H1 (cell line): ENCODE measurements at regions not wholly inside any gene's neighbourhood (a gene's known extent, or its start where the extent isn't known, plus 50 kb on each side); places are given as distances from the start of the nearest gene placed in this dataset.

Experiments
- CTCF ChIA-PET: fragments of 300-600 bp; sonication (Branson Sonifier 250); formaldehyde crosslinking; loops from one replicate; lab custom pipeline; 2021; ENCODE audit not compliant: partially characterized antibody; lab: Charles Lee
- POLR2A ChIA-PET: fragments of 300-600 bp; sonication (Branson Sonifier 250); formaldehyde crosslinking; loops from one replicate; lab custom pipeline; 2021; ENCODE audit warnings: inconsistent platforms; ENCODE audit not compliant: partially characterized antibody; lab: Charles Lee
- DNase-seq, 2 experiments: peaks; one replicate each; pipeline versions ENCODE4 v3.0.0 to v3.0.0-alpha.2; 2010 to 2022; ENCODE audit warnings: low spot score in 2 of 2, low read depth in 1 of 2, mixed read lengths in 1 of 2
- FAIRE-seq: peaks from 2 replicates; lab custom pipeline; 2011; peaks lifted over from hg19 to GRCh38; lab: Jason Lieb, UNC
- H2AFZ ChIP-seq: 2 replicates; pipeline ENCODE4 v1.8.1; 2012; ENCODE audit warnings: low read length, inconsistent platforms
- H2AK5ac ChIP-seq: 2 replicates; pipeline ENCODE4 v1.6.1; 2013; ENCODE audit warnings: low read depth, low read length
- H2BK120ac ChIP-seq: replicated peaks from 2 replicates; pipeline ENCODE3; 2013; ENCODE audit warnings: low read depth, low read length, inconsistent platforms
- H2BK12ac ChIP-seq: 2 replicates; pipeline ENCODE4 v1.6.1; 2013; ENCODE audit warnings: low read depth, low read length
- H2BK15ac ChIP-seq: 2 replicates; pipeline ENCODE4 v1.6.1; 2013; ENCODE audit warnings: low read length
- H2BK20ac ChIP-seq: 2 replicates; pipeline ENCODE4 v1.6.1; 2013; ENCODE audit warnings: low read length
- H2BK5ac ChIP-seq: 2 replicates; pipeline ENCODE4 v1.6.1; 2013; ENCODE audit warnings: low read depth, low read length
- H3K14ac ChIP-seq: 2 replicates; pipeline ENCODE4 v1.6.1; 2013; ENCODE audit warnings: inconsistent platforms; ENCODE audit not compliant: insufficient read length
- H3K18ac ChIP-seq: 2 replicates; pipeline ENCODE4 v1.6.1; 2013; ENCODE audit warnings: low read length; ENCODE audit errors: extremely low read depth
- H3K23ac ChIP-seq: 2 replicates; pipeline ENCODE4 v1.6.1; 2013; ENCODE audit warnings: inconsistent platforms; ENCODE audit not compliant: insufficient read length
- H3K23me2 ChIP-seq: 2 replicates; pipeline ENCODE4 v1.6.1; 2013; ENCODE audit warnings: low read depth, low read length
- H3K27ac ChIP-seq: 2 replicates; pipeline ENCODE4 v1.6.1; 2011; ENCODE audit warnings: low read depth, low read length, inconsistent platforms
- H3K27me3 ChIP-seq, 4 experiments: replicated peaks in 1 of 4; 1 replicate in 1 of 4; 2 replicates in 3 of 4; pipeline versions ENCODE4 v1.6.1 to v1.8.1; 2011 to 2013; ENCODE audit warnings: low read length in 3 of 4, mild to moderate bottlenecking in 3 of 4, inconsistent platforms in 2 of 4, mixed read lengths in 2 of 4, moderate library complexity in 1 of 4; ENCODE audit not compliant: control insufficient read depth in 3 of 4, insufficient read depth in 3 of 4; ENCODE audit errors: extremely low read depth in 1 of 4
- H3K36me3 ChIP-seq, 4 experiments: 2 replicates each; pipeline versions ENCODE4 v1.6.1 to v1.8.1; 2011 to 2013; ENCODE audit warnings: mild to moderate bottlenecking in 4 of 4, low read length in 3 of 4, moderate library complexity in 2 of 4, control low read depth in 1 of 4, inconsistent platforms in 1 of 4; ENCODE audit not compliant: insufficient read depth in 4 of 4, control insufficient read depth in 2 of 4
- H3K4ac ChIP-seq: replicated peaks from 2 replicates; pipeline ENCODE3; 2013; ENCODE audit warnings: low read length, low read depth, mixed read lengths, inconsistent platforms; ENCODE audit not compliant: insufficient read length
- H3K4me1 ChIP-seq, 4 experiments: replicated peaks in 1 of 4; 1 replicate in 1 of 4; 2 replicates in 3 of 4; pipeline versions ENCODE4 v1.6.1 to v1.8.1; 2011 to 2013; ENCODE audit warnings: low read length in 3 of 4, inconsistent platforms in 2 of 4, mixed read lengths in 1 of 4; ENCODE audit not compliant: insufficient read depth in 4 of 4, control insufficient read depth in 3 of 4
- H3K4me2 ChIP-seq, 2 experiments: 2 replicates each; pipeline versions ENCODE4 v1.6.1 to v1.8.1; 2011 to 2013; ENCODE audit warnings: low read depth in 2 of 2, low read length in 2 of 2, control low read depth in 1 of 2, inconsistent platforms in 1 of 2, mild to moderate bottlenecking in 1 of 2; ENCODE audit not compliant: insufficient read depth in 1 of 2
- H3K4me3 ChIP-seq, 4 experiments: fragments of 200-600, 300-600 bp in 1 of 4; sonication (generic), shearing (Covaris generic), sonication (Bioruptor Twin) in 1 of 4; 2 replicates each; pipeline versions ENCODE4 v1.5.1 to v1.8.1; 2011 to 2016; ENCODE audit warnings: low read length in 4 of 4, low read depth in 3 of 4, control low read depth in 2 of 4, inconsistent platforms in 2 of 4, mild to moderate bottlenecking in 2 of 4, mixed read lengths in 1 of 4, moderate library complexity in 1 of 4; ENCODE audit not compliant: insufficient read depth in 2 of 4; ENCODE audit errors: extremely low read depth in 1 of 4
- H3K56ac ChIP-seq: replicated peaks from 2 replicates; pipeline ENCODE3; 2013; ENCODE audit warnings: low read depth, mild to moderate bottlenecking, mixed read lengths, low read length, inconsistent platforms; ENCODE audit not compliant: insufficient read length
- H3K79me1 ChIP-seq: 2 replicates; pipeline ENCODE4 v1.6.1; 2013; ENCODE audit warnings: low read depth, low read length, control low read depth
- H3K79me2 ChIP-seq, 2 experiments: 2 replicates each; pipeline versions ENCODE4 v1.6.1 to v1.8.1; 2012 to 2013; ENCODE audit warnings: low read length in 2 of 2, mild to moderate bottlenecking in 2 of 2, inconsistent platforms in 1 of 2; ENCODE audit not compliant: insufficient read depth in 2 of 2, control insufficient read depth in 1 of 2
- H3K9ac ChIP-seq, 4 experiments: replicated peaks in 1 of 4; 1 replicate in 1 of 4; 2 replicates in 3 of 4; pipeline versions ENCODE4 v1.6.1 to v1.8.1; 2011 to 2013; ENCODE audit warnings: low read depth in 3 of 4, low read length in 3 of 4, control low read depth in 2 of 4, mild to moderate bottlenecking in 2 of 4, moderate library complexity in 2 of 4, inconsistent platforms in 1 of 4; ENCODE audit errors: extremely low read depth in 1 of 4
- H3K9me3 ChIP-seq, 2 experiments: 2 replicates each; pipeline versions ENCODE4 v1.6.1 to v1.8.1; 2012 to 2013; ENCODE audit warnings: mild to moderate bottlenecking in 2 of 2, moderate library complexity in 2 of 2, control low read depth in 1 of 2, inconsistent platforms in 1 of 2, low read depth in 1 of 2, low read length in 1 of 2, mixed read lengths in 1 of 2; ENCODE audit not compliant: insufficient read depth in 2 of 2
- H4K20me1 ChIP-seq, 2 experiments: replicated peaks in 1 of 2; 2 replicates each; pipeline versions ENCODE3 to v1.8.1; 2011 to 2013; ENCODE audit warnings: inconsistent platforms in 2 of 2, low read length in 2 of 2, mild to moderate bottlenecking in 1 of 2; ENCODE audit not compliant: insufficient read depth in 2 of 2, control insufficient read depth in 1 of 2
- H4K5ac ChIP-seq: 2 replicates; pipeline ENCODE4 v1.6.1; 2013; ENCODE audit warnings: low read length, low read depth, mixed read lengths, inconsistent platforms; ENCODE audit not compliant: insufficient read length
- H4K8ac ChIP-seq: 2 replicates; pipeline ENCODE4 v1.8.0; 2013; ENCODE audit warnings: mild to moderate bottlenecking, moderate library complexity, low read length, inconsistent platforms; ENCODE audit not compliant: insufficient read depth; ENCODE audit errors: extremely low read depth
- H4K91ac ChIP-seq: replicated peaks from 2 replicates; pipeline ENCODE3; 2013; ENCODE audit warnings: low read length, mixed read lengths, inconsistent platforms; ENCODE audit not compliant: insufficient read length
- ASH2L ChIP-seq: fragments of 200-600, 300-600 bp; sonication (generic); IDR thresholded peaks from one replicate; pipeline ENCODE4 v1.7.1; 2017; ENCODE audit warnings: low read length
- CTBP2 ChIP-seq: IDR thresholded peaks from 2 replicates; pipeline ENCODE4 v1.7.0; 2011; ENCODE audit warnings: borderline replicate concordance, mild to moderate bottlenecking, moderate library complexity, mixed read lengths, low read length; ENCODE audit not compliant: insufficient read depth, insufficient read length
- EP300 ChIP-seq, 2 experiments: IDR thresholded peaks; 1 replicate in 1 of 2; 2 replicates in 1 of 2; pipeline ENCODE4 v1.6.1; 2011 to 2012; ENCODE audit warnings: low read depth in 2 of 2, low read length in 2 of 2, mild to moderate bottlenecking in 2 of 2, borderline replicate concordance in 1 of 2, inconsistent platforms in 1 of 2, moderate library complexity in 1 of 2
- GABPA ChIP-seq: IDR thresholded peaks from 2 replicates; pipeline ENCODE4 v1.6.1; 2011; ENCODE audit warnings: mild to moderate bottlenecking, low read length, moderate library complexity, borderline replicate concordance; ENCODE audit not compliant: insufficient read depth
- RNF2 ChIP-seq: fragments of 200-900, 300-1000 bp; sonication (generic); IDR thresholded peaks from 2 replicates; pipeline ENCODE4 v1.7.1; 2016; ENCODE audit warnings: borderline replicate concordance, low read depth, mild to moderate bottlenecking, antibody characterized with exemption, low read length; ENCODE audit not compliant: poor library complexity, severe bottlenecking; ENCODE audit errors: missing control alignments
- TCF12 ChIP-seq: IDR thresholded peaks from 2 replicates; pipeline ENCODE4 v1.6.1; 2011; ENCODE audit warnings: low read depth, mild to moderate bottlenecking, low read length
- USF2 ChIP-seq: IDR thresholded peaks from 2 replicates; pipeline ENCODE4 v1.6.1; 2011; ENCODE audit warnings: low read length, improper control_type of control experiment
- YY1 ChIP-seq: IDR thresholded peaks from 2 replicates; pipeline ENCODE4 v1.6.1; 2011; ENCODE audit warnings: low read depth, mild to moderate bottlenecking, low read length
- WGBS, 2 experiments: shearing (Covaris generic) in 1 of 2; methylation state at CpG; one replicate each; pipeline versions ENCODE4 v1.1.6 to v1.1.7; 2013 to 2015; ENCODE audit warnings: low lambda C conversion rate in 2 of 2, mixed read lengths in 2 of 2, inconsistent platforms in 1 of 2, low coverage in 1 of 2, missing lambda C conversion rate in 1 of 2; ENCODE audit not compliant: insufficient replicate concordance in 2 of 2, insufficient coverage in 1 of 2, insufficient read length in 1 of 2; ENCODE audit errors: extremely low coverage in 1 of 2, missing lambda C conversion rate in 1 of 2; 5-methylcytosine and 5-hydroxymethylcytosine counted together
- TF ChIP-seq, protein P1 (sequence below), 3 experiments: IDR thresholded peaks; 1 replicate in 2 of 3; 2 replicates in 1 of 3; pipeline versions ENCODE4 v1.5.1 to v1.6.1; 2011; ENCODE audit warnings: low read length in 3 of 3, mild to moderate bottlenecking in 3 of 3, inconsistent platforms in 2 of 3, low read depth in 1 of 3, moderate library complexity in 1 of 3; ENCODE audit not compliant: insufficient read depth in 1 of 3; ENCODE audit errors: control extremely low read depth in 1 of 3

DNA sequence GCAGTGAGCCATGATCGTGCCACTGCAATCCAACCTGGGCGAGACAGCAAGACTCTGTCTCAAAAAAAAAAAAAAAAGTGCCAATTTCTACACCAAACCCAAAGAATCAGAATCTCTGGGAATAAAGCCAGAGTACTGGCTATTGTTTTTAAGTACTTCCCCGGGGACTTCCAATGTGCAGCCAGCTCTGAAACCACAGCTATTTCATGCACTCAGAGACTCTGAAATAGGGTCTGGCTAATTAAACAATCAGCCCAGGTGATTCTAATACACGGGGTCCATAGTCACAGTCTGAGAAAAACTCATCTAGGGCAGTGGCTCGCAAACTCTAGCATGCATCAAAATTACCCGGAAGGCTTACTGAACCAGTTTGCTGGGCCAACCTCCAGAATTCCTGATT lies 56.3 kb downstream of the SIX6 start:
- Histone ChIP-seq H3K9ac (no peak overlapping the region), H2BK5ac (no peak overlapping the region), H2AK5ac (no peak overlapping the region), H3K79me1 (no peaks in the 10 kb centered on the region), H3K36me3 (no peaks in the 10 kb centered on the region), H4K5ac (no peak overlapping the region), H3K4me1 (no peaks in the 10 kb centered on the region), H4K91ac (no peak overlapping the region), H2AFZ (no peak overlapping the region), H3K27me3 (no peaks in the 10 kb centered on the region), H3K9me3 (no peaks in the 10 kb centered on the region), H3K18ac (no peak overlapping the region), H3K14ac (no peak overlapping the region), H3K79me2 (no peaks in the 10 kb centered on the region), H2BK15ac (no peak overlapping the region), H2BK120ac (no peak overlapping the region), H3K27ac (no peak overlapping the region), H2BK12ac (no peak overlapping the region), H3K23ac (no peak overlapping the region), H3K56ac (no peak overlapping the region), H3K4ac (no peak overlapping the region), H3K23me2 (no peaks in the 10 kb centered on the region), H2BK20ac (no peak overlapping the region), H3K4me3 (no peak overlapping the region), H3K4me2 (no peak overlapping the region), H4K20me1 (no peaks in the 10 kb centered on the region), H4K8ac (no peak overlapping the region)
- ChIA-PET POLR2A (no interaction called here), CTCF (interaction anchor here (0.6 to 1.8 kb wide), 9 partner anchors 10 to 380 kb away, joined by 3 to 6 read pairs (median 4); no protein-coding TSS in a partner anchor)
- 91% methylated on average over 5 of the region's 6 CpGs; no CpG with 5 or more reads in 1 of the 2 experiments for WGBS, 2 experiments
- FAIRE-seq (no peak), DNase-seq (no peak)
- no peak for TF ChIP-seq EP300 (IDR thresholded peaks at IDR 0.05; ENCODE audit: borderline replicate concordance in 1 of 2, low read depth in 2 of 2, low read length in 2 of 2)
- TF ChIP-seq CTBP2: no peak
- TF ChIP-seq GABPA: no peak
- TF ChIP-seq, protein P1, sequence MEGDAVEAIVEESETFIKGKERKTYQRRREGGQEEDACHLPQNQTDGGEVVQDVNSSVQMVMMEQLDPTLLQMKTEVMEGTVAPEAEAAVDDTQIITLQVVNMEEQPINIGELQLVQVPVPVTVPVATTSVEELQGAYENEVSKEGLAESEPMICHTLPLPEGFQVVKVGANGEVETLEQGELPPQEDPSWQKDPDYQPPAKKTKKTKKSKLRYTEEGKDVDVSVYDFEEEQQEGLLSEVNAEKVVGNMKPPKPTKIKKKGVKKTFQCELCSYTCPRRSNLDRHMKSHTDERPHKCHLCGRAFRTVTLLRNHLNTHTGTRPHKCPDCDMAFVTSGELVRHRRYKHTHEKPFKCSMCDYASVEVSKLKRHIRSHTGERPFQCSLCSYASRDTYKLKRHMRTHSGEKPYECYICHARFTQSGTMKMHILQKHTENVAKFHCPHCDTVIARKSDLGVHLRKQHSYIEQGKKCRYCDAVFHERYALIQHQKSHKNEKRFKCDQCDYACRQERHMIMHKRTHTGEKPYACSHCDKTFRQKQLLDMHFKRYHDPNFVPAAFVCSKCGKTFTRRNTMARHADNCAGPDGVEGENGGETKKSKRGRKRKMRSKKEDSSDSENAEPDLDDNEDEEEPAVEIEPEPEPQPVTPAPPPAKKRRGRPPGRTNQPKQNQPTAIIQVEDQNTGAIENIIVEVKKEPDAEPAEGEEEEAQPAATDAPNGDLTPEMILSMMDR (IDR thresholded peaks at IDR 0.05; ENCODE audit: control extremely low read depth in 1 of 3, insufficient read depth in 1 of 3, low read depth in 1 of 3, low read length in 3 of 3): no peak
- TF ChIP-seq TCF12: no peak
- no peak for TF ChIP-seq RNF2
- no peak for TF ChIP-seq ASH2L
- no peak for TF ChIP-seq YY1
- TF ChIP-seq USF2: no peak
